ENCODE measurements at regions not wholly inside any gene's neighbourhood (a gene's known extent, or its start where the extent isn't known, plus 50 kb on each side); places are given as distances from the start of the nearest gene placed in this dataset.

DNA sequence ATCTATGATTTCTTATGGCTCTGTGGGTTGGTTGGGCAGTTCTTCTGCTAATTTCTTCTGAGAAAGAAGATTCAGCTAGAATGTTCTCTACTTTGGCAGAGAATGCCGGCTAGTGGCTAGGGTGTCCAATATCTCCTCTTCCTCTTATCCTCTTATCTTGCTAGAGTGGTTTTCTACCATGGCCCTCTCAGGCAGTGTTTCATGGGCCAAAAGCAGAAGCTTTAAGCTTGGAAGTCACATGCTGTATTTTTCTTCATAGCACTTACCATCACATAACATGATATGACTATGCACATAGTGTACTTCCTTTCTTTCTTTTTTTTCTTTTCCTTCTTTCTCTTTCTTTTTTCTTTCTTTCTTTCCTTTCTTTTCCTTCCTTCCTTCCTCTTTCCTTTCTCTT, 140.0 kb downstream of the ITGB8 start (continued):
- no peak for TF ChIP-seq BCL11A (IDR thresholded peaks at IDR 0.05; ENCODE audit: low read depth in 2 of 2, low read length in 2 of 2)

DNA sequence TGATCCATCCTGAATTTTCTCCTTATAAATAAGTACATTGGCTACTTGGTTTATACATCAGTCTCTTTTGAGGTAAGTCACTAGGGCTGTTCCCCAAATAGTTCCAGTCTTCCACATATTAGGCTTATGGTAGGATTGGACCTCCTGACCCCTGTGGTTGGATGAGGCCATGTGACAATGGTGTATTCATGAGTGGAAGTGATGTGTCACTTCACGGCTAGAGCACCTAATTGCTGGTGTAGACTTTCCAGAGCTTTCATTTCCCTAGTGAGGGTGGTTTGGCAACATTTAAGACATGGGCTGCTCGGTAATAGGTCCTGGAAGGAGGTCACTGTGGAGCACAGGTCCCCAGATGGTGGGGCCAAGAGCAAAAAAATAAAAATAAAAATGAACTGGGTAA, 141.2 kb upstream of the ABCB5 start:
- no peak overlapping the region for H3K18ac ChIP-seq (ENCODE audit: extremely low read depth, low read length)
- no peak overlapping the region for H3K14ac ChIP-seq (ENCODE audit: insufficient read length)
- no peaks in the 10 kb centered on the region for H3K27me3 ChIP-seq (replicated peaks in 1 of 4; ENCODE audit: control insufficient read depth in 3 of 4, extremely low read depth in 1 of 4, insufficient read depth in 3 of 4, low read length in 3 of 4)
- ChIA-PET POLR2A (ENCODE audit: partially characterized antibody) (no interaction called here), CTCF (ENCODE audit: partially characterized antibody) (interaction anchor here (1.2 kb wide), 1 partner anchor 12 kb away, joined by 3 read pairs; no protein-coding TSS in a partner anchor)
- DNase-seq (ENCODE audit: low read depth in 1 of 2, low spot score in 2 of 2) (no peak), FAIRE-seq (no peak)
- 82% methylated on average over 2 of the region's 2 CpGs; no CpG with 5 or more reads in 1 of the 2 experiments for WGBS, 2 experiments (ENCODE audit: extremely low coverage in 1 of 2, insufficient coverage in 1 of 2, insufficient read length in 1 of 2, insufficient replicate concordance in 2 of 2, low coverage in 1 of 2, low lambda C conversion rate in 2 of 2, missing lambda C conversion rate in 1 of 2)
- no peak overlapping the region for H3K4ac ChIP-seq (replicated peaks; ENCODE audit: insufficient read length, low read depth, low read length)
- no peak overlapping the region for H3K23ac ChIP-seq (ENCODE audit: insufficient read length)
- no peak overlapping the region for H4K8ac ChIP-seq (ENCODE audit: extremely low read depth, insufficient read depth, low read length)
- no peak overlapping the region for H2BK15ac ChIP-seq (ENCODE audit: low read length)
- H3K79me2 ChIP-seq (ENCODE audit: control insufficient read depth in 1 of 2, insufficient read depth in 2 of 2, low read length in 2 of 2): no peaks in the 10 kb centered on the region
- H2AK5ac ChIP-seq (ENCODE audit: low read depth, low read length): no peak overlapping the region
- no peaks in the 10 kb centered on the region for H3K4me1 ChIP-seq (replicated peaks in 1 of 4; ENCODE audit: control insufficient read depth in 3 of 4, insufficient read depth in 4 of 4, low read length in 3 of 4)
- H3K36me3 ChIP-seq (ENCODE audit: control insufficient read depth in 2 of 4, insufficient read depth in 4 of 4, low read length in 3 of 4): no peaks in the 10 kb centered on the region
- no peaks in the 10 kb centered on the region for H3K23me2 ChIP-seq (ENCODE audit: low read depth, low read length)
- H2BK120ac ChIP-seq (replicated peaks; ENCODE audit: low read depth, low read length): no peak overlapping the region
- H3K4me2 ChIP-seq (ENCODE audit: insufficient read depth in 1 of 2, low read depth in 2 of 2, low read length in 2 of 2): no peak overlapping the region
- H2BK12ac ChIP-seq (ENCODE audit: low read depth, low read length): no peak overlapping the region
- H4K91ac ChIP-seq (replicated peaks; ENCODE audit: insufficient read length, low read length): no peak overlapping the region
- no peak overlapping the region for H3K4me3 ChIP-seq (ENCODE audit: extremely low read depth in 1 of 4, insufficient read depth in 2 of 4, low read depth in 3 of 4, low read length in 4 of 4)
- H2BK5ac ChIP-seq (ENCODE audit: low read depth, low read length): no peak overlapping the region
- no peaks in the 10 kb centered on the region for H3K9me3 ChIP-seq (ENCODE audit: insufficient read depth in 2 of 2, low read depth in 1 of 2, low read length in 1 of 2)
- H3K27ac ChIP-seq (ENCODE audit: low read depth, low read length): no peak overlapping the region
- no peak overlapping the region for H3K9ac ChIP-seq (replicated peaks in 1 of 4; ENCODE audit: extremely low read depth in 1 of 4, low read depth in 3 of 4, low read length in 3 of 4)
- H3K79me1 ChIP-seq (ENCODE audit: low read depth, low read length): no peaks in the 10 kb centered on the region
- H4K5ac ChIP-seq (ENCODE audit: insufficient read length, low read depth, low read length): no peak overlapping the region
- no peak overlapping the region for H2AFZ ChIP-seq (ENCODE audit: low read length)
- no peak overlapping the region for H3K56ac ChIP-seq (replicated peaks; ENCODE audit: insufficient read length, low read depth, low read length)
- no peak overlapping the region for H2BK20ac ChIP-seq (ENCODE audit: low read length)
- no peaks in the 10 kb centered on the region for H4K20me1 ChIP-seq (replicated peaks in 1 of 2; ENCODE audit: control insufficient read depth in 1 of 2, insufficient read depth in 2 of 2, low read length in 2 of 2)
- no peak for TF ChIP-seq RNF2 (IDR thresholded peaks at IDR 0.05; ENCODE audit: borderline replicate concordance, low read depth, low read length, missing control alignments, poor library complexity, severe bottlenecking)
- no peak for TF ChIP-seq HDAC2 (IDR thresholded peaks at IDR 0.05; ENCODE audit: borderline replicate concordance in 1 of 2, low read depth in 2 of 2, low read length in 2 of 2)
- TF ChIP-seq NANOG (IDR thresholded peaks at IDR 0.05; ENCODE audit: insufficient read depth, low read depth, low read length, poor library complexity, severe bottlenecking): no peak
- TF ChIP-seq CBX5 (IDR thresholded peaks at IDR 0.05; ENCODE audit: low read depth, low read length): no peak
- no peak for TF ChIP-seq EZH2 (IDR thresholded peaks at IDR 0.05; ENCODE audit: low read depth, low read length, severe bottlenecking)
- TF ChIP-seq TAF7 (optimal IDR thresholded peaks at IDR 0.05; ENCODE audit: borderline replicate concordance, low read depth, low read length): no peak
- no peak for TF ChIP-seq GTF2F1 (IDR thresholded peaks at IDR 0.05; ENCODE audit: borderline replicate concordance, low read depth, low read length)
- TF ChIP-seq, protein P1, sequence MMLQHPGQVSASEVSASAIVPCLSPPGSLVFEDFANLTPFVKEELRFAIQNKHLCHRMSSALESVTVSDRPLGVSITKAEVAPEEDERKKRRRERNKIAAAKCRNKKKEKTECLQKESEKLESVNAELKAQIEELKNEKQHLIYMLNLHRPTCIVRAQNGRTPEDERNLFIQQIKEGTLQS (IDR thresholded peaks at IDR 0.05; ENCODE audit: insufficient read depth, low read depth, low read length): no peak
- no peak for TF ChIP-seq RXRA (IDR thresholded peaks at IDR 0.05; ENCODE audit: insufficient read depth, low read depth, low read length)
- no peak for TF ChIP-seq JUND (IDR thresholded peaks at IDR 0.05; ENCODE audit: low read length)

Measured in H1 (cell line).